NCI-H526 (cell line): ENCODE measurements at regions not wholly inside any gene's neighbourhood (a gene's known extent, or its start where the extent isn't known, plus 50 kb on each side); places are given as distances from the start of the nearest gene placed in this dataset.
A peak's percentile ranks its signal among the peaks of the same experiment; 100 is the strongest.
"Not testable (repeated sequence)": the region's sequence is repeated elsewhere in the genome, so short reads cannot be mapped to it uniquely, and the experiment has no call there.

Experiments used
- DNase-seq, 2 experiments: peaks; one replicate each; lab custom pipeline; 2025; lab: John Stamatoyannopoulos, UW

- no peak for DNase-seq
These were observed 165.6 kb downstream of the SAMD5 start for GRCh38 chr6:147674099-147674498.

- DNase-seq, result no peak
These were observed 166.3 kb downstream of the SAMD5 start for GRCh38 chr6:147674794-147675193.

GRCh38 chr6:147675281-147675680, 166.8 kb downstream of the SAMD5 start:
- DNase-seq, result no peak

- DNase-seq, result no peak
These were observed 168.2 kb downstream of the SAMD5 start for GRCh38 chr6:147676495-147677199.

- DNase-seq, result no peak
These were observed 169.2 kb downstream of the SAMD5 start for GRCh38 chr6:147677647-147678046.

- DNase-seq, result no peak
These were observed 169.8 kb downstream of the SAMD5 start for GRCh38 chr6:147678253-147678652.

GRCh38 chr6:147684906-147685305, 176.4 kb downstream of the SAMD5 start:
- no peak for DNase-seq

- DNase-seq, result no peak
These were observed 180.9 kb downstream of the SAMD5 start for GRCh38 chr6:147689398-147689797.

GRCh38 chr6:147691446-147691845, 183.0 kb downstream of the SAMD5 start:
- DNase-seq, result no peak

GRCh38 chr6:147693181-147693580, 184.7 kb downstream of the SAMD5 start:
- DNase-seq, result no peak

GRCh38 chr6:147694556-147694955, 186.1 kb downstream of the SAMD5 start:
- DNase-seq, result not testable (repeated sequence)

- DNase-seq, result no peak
These were observed 187.3 kb downstream of the SAMD5 start for GRCh38 chr6:147695819-147696218.

- DNase-seq, result no peak
These were observed 190.7 kb downstream of the SAMD5 start for GRCh38 chr6:147699140-147699539.

GRCh38 chr6:147699637-147700036, 191.1 kb downstream of the SAMD5 start:
- no peak for DNase-seq

- peak; percentile 7 to 26 for DNase-seq
These were observed 192.1 kb downstream of the SAMD5 start for GRCh38 chr6:147700436-147701209.

GRCh38 chr6:147704691-147705090, 196.2 kb downstream of the SAMD5 start:
- DNase-seq, result no peak

- no peak for DNase-seq
These were observed 199.0 kb downstream of the SAMD5 start for GRCh38 chr6:147707524-147707923.

GRCh38 chr6:147708170-147708569, 199.7 kb downstream of the SAMD5 start:
- no peak for DNase-seq

GRCh38 chr6:147709396-147710272, 201.1 kb downstream of the SAMD5 start:
- DNase-seq, result no peak

- no peak for DNase-seq
These were observed 202.4 kb downstream of the SAMD5 start for GRCh38 chr6:147710890-147711289.

GRCh38 chr6:147711476-147711875, 203.0 kb downstream of the SAMD5 start:
- DNase-seq, result no peak

GRCh38 chr6:147712841-147713240, 204.4 kb downstream of the SAMD5 start:
- DNase-seq, result no peak
